ENCODE measurements at regions not wholly inside any gene's neighbourhood (a gene's known extent, or its start where the extent isn't known, plus 50 kb on each side); places are given as distances from the start of the nearest gene placed in this dataset.

DNA sequence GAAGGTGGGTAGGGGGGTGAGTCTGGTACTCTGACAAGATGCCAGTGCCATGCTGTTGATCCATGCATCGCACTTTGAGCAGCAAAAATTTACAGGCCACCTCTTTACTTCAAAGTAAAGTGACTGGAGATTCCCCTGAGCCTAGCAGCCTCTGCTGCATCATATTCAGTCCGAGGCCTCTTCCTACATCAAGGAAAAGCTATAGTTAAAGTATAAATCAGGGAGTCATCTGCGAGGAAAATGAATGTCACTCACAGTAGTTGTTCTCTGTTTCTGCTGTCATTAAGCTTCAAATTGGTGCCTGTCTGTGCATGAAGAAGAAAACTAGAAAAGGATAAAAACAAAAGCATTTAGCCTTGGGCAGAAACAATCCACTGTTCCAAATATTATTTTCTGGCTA, 706.2 kb downstream of the TBL1XR1 start:
- Histone ChIP-seq H3K27me3 (no peaks in the 10 kb centered on the region), H3K4me1 (no peaks in the 10 kb centered on the region), H3K9me3 (no peaks in the 10 kb centered on the region), H3K4me3 (no peak overlapping the region), H3K36me3 (no peaks in the 10 kb centered on the region), H3K27ac (no peak overlapping the region)
- intact Hi-C loops (cut with DNase I): no loop called here
- DNase-seq: no peak
- WGBS, 2 donors: 80% methylated on average over 3 of the region's 3 CpGs
- no peak for ATAC-seq
- TF ChIP-seq, protein P1, sequence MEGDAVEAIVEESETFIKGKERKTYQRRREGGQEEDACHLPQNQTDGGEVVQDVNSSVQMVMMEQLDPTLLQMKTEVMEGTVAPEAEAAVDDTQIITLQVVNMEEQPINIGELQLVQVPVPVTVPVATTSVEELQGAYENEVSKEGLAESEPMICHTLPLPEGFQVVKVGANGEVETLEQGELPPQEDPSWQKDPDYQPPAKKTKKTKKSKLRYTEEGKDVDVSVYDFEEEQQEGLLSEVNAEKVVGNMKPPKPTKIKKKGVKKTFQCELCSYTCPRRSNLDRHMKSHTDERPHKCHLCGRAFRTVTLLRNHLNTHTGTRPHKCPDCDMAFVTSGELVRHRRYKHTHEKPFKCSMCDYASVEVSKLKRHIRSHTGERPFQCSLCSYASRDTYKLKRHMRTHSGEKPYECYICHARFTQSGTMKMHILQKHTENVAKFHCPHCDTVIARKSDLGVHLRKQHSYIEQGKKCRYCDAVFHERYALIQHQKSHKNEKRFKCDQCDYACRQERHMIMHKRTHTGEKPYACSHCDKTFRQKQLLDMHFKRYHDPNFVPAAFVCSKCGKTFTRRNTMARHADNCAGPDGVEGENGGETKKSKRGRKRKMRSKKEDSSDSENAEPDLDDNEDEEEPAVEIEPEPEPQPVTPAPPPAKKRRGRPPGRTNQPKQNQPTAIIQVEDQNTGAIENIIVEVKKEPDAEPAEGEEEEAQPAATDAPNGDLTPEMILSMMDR (IDR thresholded peaks at IDR 0.05): no peak

DNA sequence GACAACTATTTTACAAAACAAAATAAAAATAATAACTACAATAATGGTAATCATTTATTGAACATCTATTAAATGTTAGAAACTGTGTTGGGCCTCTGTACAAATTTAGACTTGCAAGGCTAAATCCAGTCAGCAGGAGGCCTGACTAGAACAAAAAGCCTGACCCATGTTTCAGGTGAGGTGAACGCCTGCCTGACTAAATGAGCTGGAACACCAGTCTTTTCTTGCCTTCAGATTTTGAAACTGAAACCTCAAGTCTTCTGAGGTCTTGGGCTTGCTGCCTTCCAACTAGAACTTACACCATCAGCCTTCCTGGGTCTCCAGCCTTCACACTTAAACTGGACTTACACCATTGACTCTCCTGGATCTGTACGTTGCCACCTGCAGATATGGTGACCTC, 706.9 kb downstream of the TBL1XR1 start:
- Histone ChIP-seq H3K9me3 (no peaks in the 10 kb centered on the region), H3K27me3 (no peaks in the 10 kb centered on the region), H3K36me3 (no peaks in the 10 kb centered on the region), H3K4me3 (no peak overlapping the region), H3K27ac (no peak overlapping the region), H3K4me1 (no peaks in the 10 kb centered on the region)
- TF ChIP-seq, protein P1 (IDR thresholded peaks at IDR 0.05): no peak
- DNase-seq: no peak
- WGBS, 2 donors: 84 to 93% methylated on average over 2 of the region's 2 CpGs
- ATAC-seq: no peak
- intact Hi-C loops (cut with DNase I): no loop called here

DNA sequence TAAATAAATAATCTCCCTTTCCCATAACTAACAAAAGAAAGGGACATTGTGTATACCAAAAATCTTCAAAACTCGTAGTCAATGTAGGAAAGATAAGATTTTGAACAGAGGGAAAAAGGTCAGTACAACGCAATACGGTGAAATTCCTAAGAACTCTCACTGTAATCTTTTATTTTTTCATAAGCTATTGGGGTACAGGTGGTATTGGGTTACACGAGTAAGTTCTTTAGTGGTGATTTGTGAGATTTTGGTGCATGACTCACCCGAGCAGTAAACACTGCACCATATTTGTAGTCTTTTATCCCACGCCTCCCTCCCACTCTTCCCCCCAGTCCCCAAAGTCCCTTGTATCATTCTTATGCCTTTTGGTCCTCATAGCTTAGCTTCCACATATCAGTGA, 718.0 kb downstream of the TBL1XR1 start:
- Histone ChIP-seq H3K4me1 (no peaks in the 10 kb centered on the region), H3K36me3 (no peaks in the 10 kb centered on the region), H3K4me3 (no peak overlapping the region), H3K27ac (no peak overlapping the region), H3K27me3 (peaks cover 0 to 3% (median 0%) of the 10 kb centered on the region in 7 donors), H3K9me3 (peaks cover 0 to 9% (median 2%) of the 10 kb centered on the region in 11 donors)
- intact Hi-C loops (cut with DNase I): no loop called here
- 76 to 85% methylated on average over 6 of the region's 6 CpGs for WGBS, 2 donors
- no peak for DNase-seq
- no peak for ATAC-seq
- TF ChIP-seq, protein P1 (IDR thresholded peaks at IDR 0.05): no peak

DNA sequence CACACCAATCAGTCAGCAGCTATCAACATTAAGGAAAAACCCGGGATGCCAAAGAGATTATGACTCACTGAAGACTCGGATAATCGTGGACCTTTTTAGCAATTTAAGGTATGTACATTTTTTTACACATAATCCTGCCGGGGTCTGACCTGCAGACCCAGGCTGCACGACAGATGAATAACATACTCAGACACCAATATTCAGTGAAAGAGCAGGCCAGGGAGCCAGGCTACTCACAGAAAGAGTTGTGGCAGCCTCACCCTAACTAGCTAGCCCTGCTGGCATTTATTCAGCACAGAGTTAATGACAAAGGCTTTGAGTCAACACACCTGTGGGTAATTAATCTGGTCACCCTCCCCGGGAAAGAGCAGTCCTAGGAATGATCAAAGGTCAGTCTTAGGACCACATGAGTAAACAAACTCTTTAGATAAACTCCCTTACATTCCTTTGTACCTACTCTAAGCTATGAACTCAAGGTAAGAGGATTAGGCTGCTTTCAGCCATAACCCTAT, 727.5 kb downstream of the TBL1XR1 start:
- TF ChIP-seq, protein P1 (IDR thresholded peaks at IDR 0.05): no peak
- WGBS, 2 donors: 48 to 50% methylated on average over 6 of the region's 6 CpGs
- Histone ChIP-seq H3K27me3 (no peaks in the 10 kb centered on the region), H3K27ac (no peak overlapping the region), H3K9me3 (peaks cover 0 to 15% (median 0%) of the 10 kb centered on the region in 11 donors), H3K4me1 (no peaks in the 10 kb centered on the region), H3K36me3 (no peaks in the 10 kb centered on the region), H3K4me3 (no peak overlapping the region)
- DNase-seq: no peak
- intact Hi-C loops (cut with DNase I): no loop called here
- no peak for ATAC-seq

All from heart right ventricle (tissue), 16 donors.